Stimulated activated CD4-positive, alpha-beta T cell treated with anti-CD3 and anti-CD28 coated beads, Interleukin-15, amount 100 ng/mL, for 1 hour (primary cell): ENCODE measurements at regions not wholly inside any gene's neighbourhood (a gene's known extent, or its start where the extent isn't known, plus 50 kb on each side); places are given as distances from the start of the nearest gene placed in this dataset.

Source experiments
- DNase-seq, 2 donors: peaks; one replicate each; pipeline ENCODE4 v3.0.0-alpha.2; 2020; ENCODE audit warnings: low read depth in 1 of 2, low spot score in 1 of 2

GRCh38 chr7:41834805-41835694 lies 132.2 kb upstream of the INHBA start:
- DNase-seq: no peak

GRCh38 chr7:41832941-41833340 lies 130.1 kb upstream of the INHBA start:
- DNase-seq: no peak

DNA sequence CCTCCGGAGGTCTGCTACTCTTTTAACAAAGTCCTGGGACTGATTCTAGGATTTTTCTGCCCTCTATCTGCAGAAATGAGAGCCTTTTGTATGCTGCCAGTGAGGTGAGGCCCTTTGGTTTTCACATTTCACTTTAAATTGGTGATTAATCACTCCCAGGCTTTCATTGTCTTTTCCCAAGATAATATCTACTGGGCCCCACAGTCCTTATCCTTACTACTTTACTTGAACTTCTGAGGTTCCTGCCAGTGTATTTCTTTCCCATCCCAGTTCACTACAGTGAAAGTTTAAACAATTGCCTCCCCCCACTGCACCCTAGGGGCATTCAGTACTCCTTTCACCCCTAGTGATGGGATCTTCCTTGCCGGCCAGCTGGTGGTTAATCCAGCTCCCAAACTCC lies 127.4 kb upstream of the INHBA start:
- DNase-seq: no peak

DNA sequence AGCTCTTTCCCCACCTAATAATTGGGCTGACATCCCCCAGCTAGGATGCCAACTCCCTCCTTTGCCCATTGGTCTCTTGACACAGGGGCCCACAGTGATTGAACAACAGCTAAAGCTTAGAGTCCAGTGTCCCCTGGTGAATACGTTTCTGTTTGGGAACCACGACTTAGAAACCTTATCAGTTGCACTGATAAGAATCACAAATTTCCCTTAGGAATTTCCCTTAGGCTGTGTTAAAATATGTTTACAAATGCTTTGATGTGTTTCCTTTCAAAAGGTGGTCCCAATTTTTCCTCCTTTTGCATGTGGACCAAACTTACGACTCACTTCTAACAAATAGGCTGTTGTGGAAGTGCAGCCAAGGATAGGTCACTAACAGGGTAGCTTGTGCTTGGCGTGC lies 126.0 kb upstream of the INHBA start:
- DNase-seq: no peak

- DNase-seq: no peak
These were observed 123.8 kb upstream of the INHBA start for GRCh38 chr7:41826641-41827040.

DNA sequence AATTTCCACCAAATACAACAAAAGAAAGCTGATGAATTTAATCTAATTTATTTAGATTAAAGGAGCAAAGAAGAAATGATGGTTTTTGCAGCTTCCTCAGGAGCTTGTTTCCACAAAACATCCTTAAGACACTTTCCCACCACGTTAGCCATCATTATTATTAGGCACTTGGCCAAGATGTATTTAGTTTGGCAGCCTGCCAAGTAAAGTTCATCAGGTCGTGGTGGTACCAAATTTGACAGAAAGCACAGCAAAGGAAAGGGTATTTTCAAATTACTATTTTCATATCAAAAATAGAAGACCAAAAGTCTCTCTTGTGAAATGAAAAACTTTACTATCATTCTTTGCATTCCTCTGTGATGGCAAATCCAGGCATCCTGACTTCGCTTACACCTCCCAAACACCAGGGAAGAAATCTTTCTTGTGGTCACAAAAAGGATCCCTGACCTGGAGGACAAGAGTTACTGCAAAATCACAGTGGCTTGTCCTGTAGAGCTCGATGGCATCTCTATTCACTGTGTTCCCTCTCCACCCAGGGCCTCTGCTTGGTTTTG lies 123.1 kb upstream of the INHBA start:
- no peak for DNase-seq

GRCh38 chr7:41824284-41824683 lies 121.4 kb upstream of the INHBA start:
- no peak for DNase-seq

GRCh38 chr7:41822259-41822817 lies 119.4 kb upstream of the INHBA start:
- DNase-seq: no peak

GRCh38 chr7:41821521-41822213 lies 118.8 kb upstream of the INHBA start:
- no peak for DNase-seq

- DNase-seq: no peak
These were observed 117.3 kb upstream of the INHBA start for GRCh38 chr7:41820111-41820671.

GRCh38 chr7:41819645-41820044 lies 116.8 kb upstream of the INHBA start:
- no peak for DNase-seq

DNA sequence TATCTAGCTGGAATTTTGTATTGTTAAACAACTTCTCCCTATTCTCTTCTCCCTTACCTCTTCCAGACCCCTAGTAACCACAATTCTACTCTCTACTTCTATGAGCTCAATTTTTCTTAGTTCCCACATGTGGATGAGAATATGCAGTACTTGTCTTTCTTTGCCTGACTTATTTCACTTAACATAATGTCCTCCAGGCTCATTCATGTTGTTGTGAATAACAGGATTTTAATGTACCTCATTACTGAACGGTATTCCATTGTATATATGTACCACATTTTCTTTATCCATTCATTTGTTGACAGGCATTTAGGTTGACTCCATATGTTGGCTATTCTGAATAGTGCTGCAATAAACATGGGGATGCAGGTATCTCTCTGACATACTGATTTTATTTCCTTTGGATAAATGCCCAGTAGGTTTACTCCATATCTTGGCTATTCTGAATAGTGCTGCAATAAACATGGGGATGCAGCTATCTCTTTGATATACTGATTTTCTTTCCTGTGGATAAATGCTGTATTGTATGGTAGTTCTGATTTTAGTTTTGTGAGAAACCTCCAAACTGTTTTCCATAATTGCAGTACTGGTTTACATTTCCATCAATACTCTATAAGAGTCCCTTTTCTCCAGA lies 116.0 kb upstream of the INHBA start:
- DNase-seq: no peak

GRCh38 chr7:41817386-41817785 lies 114.5 kb upstream of the INHBA start:
- DNase-seq: no peak

GRCh38 chr7:41816111-41816510 lies 113.2 kb upstream of the INHBA start:
- DNase-seq: no peak

- DNase-seq: no peak
These were observed 112.0 kb upstream of the INHBA start for GRCh38 chr7:41814888-41815287.

GRCh38 chr7:41813286-41813685 lies 110.4 kb upstream of the INHBA start:
- no peak for DNase-seq

DNA sequence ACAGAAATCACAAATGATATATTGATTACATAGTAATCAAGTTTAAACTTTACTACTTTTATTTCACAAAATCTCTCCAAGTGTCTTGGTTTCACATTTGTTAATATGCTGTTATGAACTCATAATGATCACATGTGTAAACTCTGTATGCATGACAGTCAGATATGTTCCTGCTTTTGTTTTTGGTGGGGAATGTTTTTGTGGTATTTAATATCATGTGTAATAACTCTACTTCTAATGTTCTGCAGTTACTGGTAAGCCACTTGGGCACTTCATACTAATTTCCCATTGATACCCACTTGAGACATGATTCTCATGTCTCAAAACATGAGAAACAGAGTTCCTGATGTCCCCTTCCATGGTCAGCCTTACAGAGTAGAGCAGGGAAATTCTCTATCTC lies 109.1 kb upstream of the INHBA start:
- no peak for DNase-seq

GRCh38 chr7:41809940-41810576 lies 107.2 kb upstream of the INHBA start:
- DNase-seq: no peak

DNA sequence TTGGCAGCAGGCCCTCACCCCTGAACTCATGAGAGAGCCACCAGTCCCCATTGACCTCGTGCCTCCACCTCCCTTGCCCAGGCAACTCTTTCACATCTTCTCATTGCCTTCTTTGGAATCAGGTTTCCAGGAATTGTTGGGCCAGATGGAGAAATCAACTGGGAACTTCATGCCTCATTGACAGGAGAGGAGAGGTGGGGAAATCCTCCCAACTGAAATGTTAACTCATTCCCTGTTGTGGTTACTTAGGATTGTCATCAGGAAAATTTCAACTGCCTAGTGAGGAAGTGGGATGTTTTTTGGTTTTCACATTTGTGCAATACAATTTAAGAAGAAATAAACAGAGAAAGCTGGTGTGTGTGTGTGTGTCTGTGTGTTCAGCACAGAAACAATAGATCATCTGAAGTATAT lies 106.6 kb upstream of the INHBA start:
- DNase-seq: no peak

- DNase-seq: no peak
These were observed 106.2 kb upstream of the INHBA start for GRCh38 chr7:41809116-41809515.

DNA sequence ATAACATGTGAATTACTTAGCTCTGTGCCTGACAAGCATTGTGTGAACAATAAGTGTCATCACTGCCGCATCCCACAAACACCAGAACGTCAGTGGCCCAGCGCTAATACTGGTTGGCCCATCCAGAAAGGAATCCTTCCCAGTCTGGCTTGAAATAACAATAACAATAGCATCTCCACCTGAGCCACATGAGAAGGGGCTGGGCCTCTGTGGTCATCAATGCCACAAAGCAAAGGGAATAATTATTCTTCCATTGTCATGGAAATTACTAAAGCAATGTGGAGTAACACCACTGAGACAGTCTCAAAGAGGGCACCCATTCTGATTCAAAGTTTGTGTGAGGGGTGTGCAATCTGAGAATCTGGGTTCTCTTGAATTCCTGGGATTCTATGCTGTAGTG lies 105.7 kb upstream of the INHBA start:
- no peak for DNase-seq
